OCI-M2 (cell line): ENCODE measurements at regions not wholly inside any gene's neighbourhood (a gene's known extent, or its start where the extent isn't known, plus 50 kb on each side); places are given as distances from the start of the nearest gene placed in this dataset.

Experiments used
- DNase-seq: peaks from one replicate; lab custom pipeline; 2025; ENCODE audit not compliant: unreplicated experiment; lab: John Stamatoyannopoulos, UW

DNA sequence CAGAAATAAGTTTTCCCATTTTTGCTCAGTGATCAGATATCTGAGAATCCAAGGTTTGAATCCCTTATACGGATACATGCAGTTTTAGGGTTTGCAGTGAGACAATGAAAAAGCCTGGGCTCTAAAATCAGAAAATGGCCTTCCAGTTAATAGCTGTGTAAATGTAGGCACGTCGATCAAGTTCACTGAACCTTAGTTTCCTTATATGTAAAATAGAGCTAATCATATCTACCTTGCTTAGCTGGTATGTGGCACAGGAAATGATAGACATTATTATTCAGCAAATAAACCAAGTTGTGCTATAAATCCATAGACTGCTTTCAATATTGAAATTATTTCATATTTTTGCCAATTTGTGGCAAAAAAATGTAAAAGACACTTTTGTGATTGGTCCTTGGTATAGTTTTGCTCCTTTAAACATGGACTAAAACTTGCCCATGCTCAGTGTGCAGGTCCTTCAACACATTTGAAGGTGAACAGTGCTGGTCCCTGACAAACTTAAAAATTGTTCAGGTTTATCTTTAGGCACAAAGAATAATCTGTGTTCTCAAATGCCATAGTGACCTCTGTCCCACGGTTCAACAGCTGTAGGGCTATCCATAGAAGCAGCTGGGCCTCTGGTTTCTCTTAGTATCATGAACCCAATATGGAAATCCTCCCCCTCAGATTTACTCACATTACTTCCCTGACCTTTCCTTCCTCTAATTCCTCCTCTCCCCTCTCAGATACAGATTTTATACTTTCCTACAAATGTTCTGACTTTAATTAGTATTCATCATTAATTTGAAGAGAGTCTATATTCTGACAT lies 51.0 kb downstream of the CCDC54 start:
- no peak for DNase-seq

DNA sequence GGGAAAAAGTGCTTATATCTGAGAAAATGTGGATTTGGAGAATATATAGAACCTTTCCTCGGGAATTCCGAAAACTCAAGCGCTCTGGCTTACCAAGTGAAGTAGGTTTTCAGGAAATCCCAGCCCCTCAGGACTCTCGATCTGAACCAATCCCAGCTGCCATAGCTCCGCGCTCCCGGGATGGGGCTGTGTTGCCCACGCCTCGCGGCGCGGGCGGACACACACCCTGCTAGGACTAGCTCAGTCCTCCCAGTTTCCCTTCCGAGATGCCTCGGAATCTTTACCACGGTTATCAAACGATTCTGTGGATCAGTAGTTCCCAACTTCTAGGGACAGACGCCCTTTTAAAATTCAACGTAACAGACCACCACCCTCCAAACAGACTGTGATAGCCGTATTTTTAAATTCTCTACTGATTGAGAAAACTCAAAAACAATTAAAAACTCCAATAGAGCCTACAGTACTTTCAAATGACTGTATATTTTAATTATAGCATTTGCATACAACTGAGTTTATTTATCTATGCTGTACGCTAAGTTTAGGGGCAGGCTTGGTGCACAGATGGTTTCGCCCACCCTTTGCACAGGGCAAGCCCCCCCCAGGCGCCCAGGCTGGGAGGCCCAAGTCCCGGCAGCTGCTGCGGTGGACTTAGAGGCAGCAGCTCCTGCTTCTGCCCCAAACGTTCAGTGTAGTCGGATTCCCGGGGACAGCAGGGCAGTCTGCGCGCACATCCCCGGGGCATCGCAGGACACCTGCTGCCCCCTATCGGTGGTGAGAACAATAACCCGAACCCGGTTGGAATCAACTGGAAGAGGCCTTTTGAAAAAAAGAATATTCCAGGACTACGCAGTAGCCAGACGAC lies 52.3 kb downstream of the CCDC54 start:
- peak; percentile 19 for DNase-seq

- DNase-seq, result no peak
These were observed 53.2 kb downstream of the CCDC54 start for GRCh38 chr3:107430214-107430995.

DNA sequence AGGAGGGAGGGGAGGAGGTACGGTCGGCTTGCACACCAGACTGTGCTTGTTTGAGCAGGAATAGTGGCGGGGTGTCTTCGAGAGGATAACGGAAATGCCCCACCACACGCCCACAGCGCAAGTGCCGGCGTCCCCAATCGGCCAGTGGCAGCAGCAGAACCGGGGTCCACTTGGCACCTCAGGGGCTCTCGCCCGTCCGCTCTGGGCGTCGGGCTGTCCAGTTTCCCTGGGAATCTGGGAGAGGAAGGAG lies 53.7 kb downstream of the CCDC54 start:
- DNase-seq, result no peak

- DNase-seq, result no peak
These were observed 54.2 kb downstream of the CCDC54 start for GRCh38 chr3:107431246-107432012.

- DNase-seq, result no peak
These were observed 54.8 kb downstream of the CCDC54 start for GRCh38 chr3:107432013-107432515.

DNA sequence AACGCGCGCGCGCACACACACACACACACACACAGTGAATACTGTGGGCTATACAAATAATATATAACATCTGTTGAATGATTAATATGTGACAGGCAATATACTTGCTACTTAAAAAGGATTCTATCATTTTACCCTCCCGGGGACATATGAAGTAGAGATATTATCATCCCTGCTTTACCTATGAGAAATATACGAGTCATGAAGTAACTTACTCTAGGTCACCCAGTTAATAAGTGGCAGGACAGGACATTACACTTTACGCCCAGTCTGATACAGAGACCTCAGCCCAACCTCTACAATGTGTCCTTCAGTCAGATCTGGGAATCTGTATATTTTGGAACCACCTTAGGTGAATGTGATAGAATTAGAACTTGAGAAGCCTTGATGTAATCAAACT lies 55.4 kb downstream of the CCDC54 start:
- no peak for DNase-seq

DNA sequence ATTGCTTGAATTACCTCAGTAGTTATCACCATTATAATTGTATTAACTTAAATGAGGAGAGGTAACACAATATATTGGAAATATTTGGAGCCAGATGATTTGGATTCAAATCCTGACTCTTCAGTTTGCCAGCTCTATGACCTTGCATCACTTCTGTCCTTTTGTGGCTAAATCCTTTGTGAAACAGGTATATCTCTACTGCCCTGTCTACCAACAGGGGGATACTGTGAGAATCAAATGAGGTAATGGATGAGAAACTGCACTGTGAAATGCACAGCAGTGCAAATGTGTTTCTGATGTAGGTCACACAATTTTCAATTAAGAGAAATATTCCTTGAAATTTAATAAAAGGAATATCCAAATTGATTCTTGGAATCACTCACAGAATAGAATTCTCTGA lies 58.8 kb downstream of the CCDC54 start:
- DNase-seq, result no peak

DNA sequence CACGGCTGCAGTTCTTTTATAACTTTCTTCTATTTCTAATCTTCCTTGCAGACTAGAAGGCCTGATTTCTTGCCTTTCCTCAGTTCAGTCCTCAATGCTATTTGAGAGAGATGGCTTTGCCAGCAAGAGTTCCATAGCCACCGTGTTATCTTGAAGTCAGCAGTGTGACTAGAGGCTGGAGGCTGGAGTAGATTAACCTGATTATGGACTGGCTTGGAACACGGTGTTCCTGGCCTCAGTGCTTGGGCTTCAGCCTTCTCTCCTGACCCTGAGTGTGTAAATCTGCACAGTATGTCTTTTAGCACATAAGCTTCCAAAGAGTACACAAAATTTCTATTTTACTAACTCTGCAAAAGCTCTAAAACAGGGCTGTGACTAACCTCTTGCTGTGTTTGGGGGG lies 61.4 kb downstream of the CCDC54 start:
- no peak for DNase-seq

DNA sequence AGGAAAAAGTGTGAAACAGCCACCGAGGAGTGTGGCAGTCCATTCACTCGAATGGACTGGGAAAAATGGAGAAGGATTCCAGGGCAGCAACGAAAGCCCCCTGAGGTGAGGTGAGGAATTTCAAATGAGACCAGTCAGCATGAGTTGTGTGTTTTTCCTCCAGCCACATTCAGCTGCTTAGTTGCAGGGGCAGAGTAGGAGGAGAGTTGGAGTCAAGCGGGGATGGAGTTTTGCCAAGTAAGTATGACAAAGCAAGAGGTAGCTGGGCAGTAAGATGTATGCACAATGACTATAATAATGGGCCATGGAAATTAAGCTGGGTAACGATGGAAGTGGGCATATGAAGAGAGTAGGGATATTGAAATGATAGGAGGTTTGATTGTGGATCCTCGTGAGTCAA lies 64.4 kb downstream of the CCDC54 start:
- no peak for DNase-seq

GRCh38 chr3:107443461-107443860 lies 66.2 kb downstream of the CCDC54 start:
- no peak for DNase-seq

- DNase-seq, result no peak
These were observed 69.5 kb downstream of the CCDC54 start for GRCh38 chr3:107446706-107447105.

DNA sequence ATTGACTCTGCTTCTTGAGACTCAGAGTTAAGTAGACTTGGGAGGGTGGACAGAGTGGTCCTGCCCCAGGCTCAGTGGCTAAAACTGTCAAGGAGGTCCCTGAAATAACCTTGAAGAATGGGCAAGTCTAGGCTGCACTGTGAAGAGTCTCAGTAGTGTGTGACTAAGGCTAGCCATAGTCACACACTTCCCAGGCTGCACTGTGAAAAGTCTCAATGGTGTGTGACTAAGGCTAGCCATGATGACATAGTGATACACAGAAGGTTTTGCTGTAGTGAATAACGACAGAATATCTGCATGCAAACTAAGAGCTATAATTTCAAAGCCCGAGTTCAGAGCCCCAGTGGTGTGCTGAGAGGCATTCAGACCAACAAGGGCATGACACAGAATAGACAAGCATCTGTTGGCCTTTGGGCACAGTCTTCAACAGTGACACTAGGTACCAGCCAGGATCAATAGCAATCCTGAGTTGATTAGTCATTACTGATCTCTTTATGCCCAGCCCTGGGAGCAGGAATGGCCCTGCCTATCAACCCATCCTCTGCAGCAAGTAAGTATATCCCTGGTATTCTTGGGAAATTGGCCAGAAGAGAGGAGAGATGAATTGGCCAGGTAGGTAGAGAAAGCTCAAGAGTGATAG lies 72.4 kb upstream of the BBX start:
- DNase-seq, result no peak

GRCh38 chr3:107452436-107452835 lies 70.3 kb upstream of the BBX start:
- DNase-seq, result no peak

- no peak for DNase-seq
These were observed 69.3 kb upstream of the BBX start for GRCh38 chr3:107453504-107453903.

- DNase-seq, result no peak
These were observed 67.1 kb upstream of the BBX start for GRCh38 chr3:107455621-107456020.

DNA sequence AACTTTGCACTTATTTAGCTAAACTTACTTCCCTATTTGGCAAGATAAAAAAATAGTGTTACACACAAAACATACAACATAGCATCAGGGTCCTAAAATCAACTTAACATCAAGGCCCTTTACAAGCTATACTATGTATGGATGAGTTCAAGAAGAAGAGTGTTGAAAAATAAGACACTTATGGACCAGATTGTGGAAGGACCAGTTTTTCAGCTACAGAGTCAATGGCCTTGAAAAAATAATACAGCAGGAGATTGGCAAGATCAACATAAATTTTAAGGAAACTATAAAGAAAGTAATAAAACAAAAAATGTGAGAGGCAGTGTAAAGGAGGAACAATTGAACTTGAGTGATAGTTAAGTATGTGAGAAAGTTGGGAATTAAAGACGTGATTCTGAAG lies 66.3 kb upstream of the BBX start:
- no peak for DNase-seq

DNA sequence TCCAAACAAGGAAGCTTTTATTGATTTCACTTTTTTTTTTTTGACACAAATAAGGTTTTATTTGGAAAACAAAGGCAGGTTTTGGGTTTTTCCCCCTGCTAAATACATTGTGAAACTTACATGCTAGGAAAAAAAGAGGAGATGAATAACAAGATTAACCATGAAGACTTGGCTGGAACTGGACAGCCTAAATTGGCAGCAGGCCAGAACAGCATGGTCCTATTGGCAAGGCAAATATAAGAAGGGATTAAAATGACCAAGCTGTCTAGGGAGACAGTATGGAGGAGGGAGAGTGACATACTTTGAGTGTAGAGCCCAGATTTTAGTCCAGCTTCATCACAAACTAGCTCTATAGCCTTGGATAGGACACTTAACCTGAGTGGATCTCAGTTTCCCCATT lies 63.9 kb upstream of the BBX start:
- DNase-seq, result no peak

DNA sequence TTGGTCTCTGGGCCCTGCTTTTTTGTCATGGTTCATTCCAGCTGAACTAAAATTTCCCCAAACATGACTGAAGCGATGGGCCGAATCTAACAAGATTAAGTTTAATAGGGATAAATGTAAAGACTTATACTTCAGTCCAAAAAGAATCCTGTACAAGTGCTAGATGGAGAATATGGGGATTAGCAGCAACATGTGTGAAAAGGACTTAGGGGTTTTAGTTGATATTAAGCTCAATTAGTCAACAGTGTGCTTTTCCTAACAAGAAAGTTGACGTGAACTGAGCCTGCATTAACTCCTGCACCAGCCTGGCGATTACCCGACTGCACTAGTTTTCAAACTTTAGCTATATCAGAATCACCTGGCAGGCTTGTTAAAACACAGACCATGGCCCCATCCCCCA lies 61.0 kb upstream of the BBX start:
- no peak for DNase-seq

DNA sequence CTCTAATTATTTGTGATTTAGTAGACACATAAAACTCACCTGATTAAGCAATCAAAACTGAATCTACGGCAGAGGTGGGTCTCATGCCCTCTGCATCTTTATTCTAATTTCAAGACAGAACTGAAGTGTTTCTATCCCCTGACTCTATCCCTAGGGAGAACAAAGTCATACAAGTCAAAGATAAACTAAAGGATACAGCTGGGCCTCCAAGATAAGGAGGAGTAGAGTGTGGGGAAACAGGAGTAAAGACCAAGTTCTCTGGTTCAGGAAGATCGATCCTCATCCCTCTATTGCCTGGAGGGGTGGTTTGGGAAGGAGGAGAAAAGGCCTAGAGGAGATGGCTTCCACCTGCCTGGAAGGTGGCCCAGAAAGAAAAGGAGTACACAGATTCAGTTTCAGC lies 58.7 kb upstream of the BBX start:
- no peak for DNase-seq
